ENCODE measurements at regions not wholly inside any gene's neighbourhood (a gene's known extent, or its start where the extent isn't known, plus 50 kb on each side); places are given as distances from the start of the nearest gene placed in this dataset.

DNA sequence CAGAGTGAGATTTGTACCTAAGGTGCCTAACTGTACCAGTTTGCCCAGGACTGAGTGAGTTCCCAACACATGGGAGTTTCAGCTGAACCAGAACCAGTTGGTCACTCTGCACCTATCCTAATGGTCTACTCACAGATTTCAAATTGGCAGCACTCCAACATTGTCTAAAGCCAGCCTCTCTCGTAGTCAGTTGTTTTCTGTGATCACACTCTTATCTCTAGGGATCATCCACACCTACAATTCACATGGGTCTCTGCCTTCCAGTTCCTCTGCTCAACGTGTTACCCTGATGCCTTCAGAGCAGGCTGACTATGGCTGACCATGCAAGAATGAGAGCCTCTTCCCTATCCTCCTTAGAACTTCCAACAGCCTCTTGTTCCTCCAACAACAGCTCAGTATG lies 624.8 kb downstream of the NTRK3 start:
- no peak for DNase-seq (ENCODE audit: low read depth)

GRCh38 chr15:87631093-87631492 lies 625.4 kb downstream of the NTRK3 start:
- DNase-seq (ENCODE audit: low read depth), result no peak
- TF ChIP-seq CTCF (conservative IDR thresholded peaks at IDR 0.05; ENCODE audit: control insufficient read depth, insufficient read depth, low read depth, low read length), result no peak
- no peak overlapping the region for H3K4me3 ChIP-seq (ENCODE audit: control insufficient read depth, low read depth, low read length)

More for the DNA sequence above, 624.8 kb downstream of the NTRK3 start:
- no peak for TF ChIP-seq CTCF (conservative IDR thresholded peaks at IDR 0.05; ENCODE audit: control insufficient read depth, insufficient read depth, low read depth, low read length)
- H3K4me3 ChIP-seq (ENCODE audit: control insufficient read depth, low read depth, low read length), result no peak overlapping the region

- DNase-seq (ENCODE audit: low read depth), result no peak
- TF ChIP-seq CTCF (conservative IDR thresholded peaks at IDR 0.05; ENCODE audit: control insufficient read depth, insufficient read depth, low read depth, low read length), result no peak
- no peak overlapping the region for H3K4me3 ChIP-seq (ENCODE audit: control insufficient read depth, low read depth, low read length)
These were observed 628.2 kb downstream of the NTRK3 start for GRCh38 chr15:87628311-87628710.

- TF ChIP-seq CTCF (conservative IDR thresholded peaks at IDR 0.05; ENCODE audit: control insufficient read depth, insufficient read depth, low read depth, low read length), result no peak
- H3K4me3 ChIP-seq (ENCODE audit: control insufficient read depth, low read depth, low read length), result no peak overlapping the region
- DNase-seq (ENCODE audit: low read depth), result no peak
These were observed 629.7 kb downstream of the NTRK3 start for GRCh38 chr15:87626860-87627259.

- no peak for DNase-seq (ENCODE audit: low read depth)
- TF ChIP-seq CTCF (conservative IDR thresholded peaks at IDR 0.05; ENCODE audit: control insufficient read depth, insufficient read depth, low read depth, low read length), result no peak
- H3K4me3 ChIP-seq (ENCODE audit: control insufficient read depth, low read depth, low read length), result no peak overlapping the region
These were observed 632.7 kb downstream of the NTRK3 start for GRCh38 chr15:87623832-87624231.

- TF ChIP-seq CTCF (conservative IDR thresholded peaks at IDR 0.05; ENCODE audit: control insufficient read depth, insufficient read depth, low read depth, low read length), result no peak
- no peak for DNase-seq (ENCODE audit: low read depth)
- H3K4me3 ChIP-seq (ENCODE audit: control insufficient read depth, low read depth, low read length), result no peak overlapping the region
These were observed 636.1 kb downstream of the NTRK3 start for GRCh38 chr15:87620393-87620792.
